Body of pancreas (tissue), 4 donors: ENCODE measurements at regions not wholly inside any gene's neighbourhood (a gene's known extent, or its start where the extent isn't known, plus 50 kb on each side); places are given as distances from the start of the nearest gene placed in this dataset.

Experiments used
- POLR2A ChIP-seq, 3 donors: fragments of 450-650 bp; IDR thresholded peaks; one replicate each; pipeline ENCODE4 v1.6.1; 2016; ENCODE audit warnings: antibody characterized with exemption in 3 of 3, mild to moderate bottlenecking in 2 of 3
- TF ChIP-seq, protein P1 (sequence below), 7 experiments: fragments of 450-650 bp in 4 of 7; fragments of 200-600 bp in 3 of 7; sonication (generic) in 3 of 7; IDR thresholded peaks; one replicate each; pipeline ENCODE4 v1.5.1; 2016 to 2019; ENCODE audit warnings: antibody characterized with exemption in 7 of 7

GRCh38 chr3:148128136-148128535 is 569.6 kb upstream of the AGTR1 start:
- TF ChIP-seq, protein P1, sequence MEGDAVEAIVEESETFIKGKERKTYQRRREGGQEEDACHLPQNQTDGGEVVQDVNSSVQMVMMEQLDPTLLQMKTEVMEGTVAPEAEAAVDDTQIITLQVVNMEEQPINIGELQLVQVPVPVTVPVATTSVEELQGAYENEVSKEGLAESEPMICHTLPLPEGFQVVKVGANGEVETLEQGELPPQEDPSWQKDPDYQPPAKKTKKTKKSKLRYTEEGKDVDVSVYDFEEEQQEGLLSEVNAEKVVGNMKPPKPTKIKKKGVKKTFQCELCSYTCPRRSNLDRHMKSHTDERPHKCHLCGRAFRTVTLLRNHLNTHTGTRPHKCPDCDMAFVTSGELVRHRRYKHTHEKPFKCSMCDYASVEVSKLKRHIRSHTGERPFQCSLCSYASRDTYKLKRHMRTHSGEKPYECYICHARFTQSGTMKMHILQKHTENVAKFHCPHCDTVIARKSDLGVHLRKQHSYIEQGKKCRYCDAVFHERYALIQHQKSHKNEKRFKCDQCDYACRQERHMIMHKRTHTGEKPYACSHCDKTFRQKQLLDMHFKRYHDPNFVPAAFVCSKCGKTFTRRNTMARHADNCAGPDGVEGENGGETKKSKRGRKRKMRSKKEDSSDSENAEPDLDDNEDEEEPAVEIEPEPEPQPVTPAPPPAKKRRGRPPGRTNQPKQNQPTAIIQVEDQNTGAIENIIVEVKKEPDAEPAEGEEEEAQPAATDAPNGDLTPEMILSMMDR (IDR thresholded peaks at IDR 0.05) = no peak
- no peak for TF ChIP-seq POLR2A (IDR thresholded peaks at IDR 0.05)
